Osteoblast (primary cell): ENCODE measurements at regions not wholly inside any gene's neighbourhood (a gene's known extent, or its start where the extent isn't known, plus 50 kb on each side); places are given as distances from the start of the nearest gene placed in this dataset.

Experiments
- DNase-seq: peaks from one replicate; pipeline ENCODE4 v3.0.0; 2011; ENCODE audit warnings: low spot score, mixed read lengths; ENCODE audit not compliant: insufficient read length; ENCODE audit errors: missing footprints
- H2AFZ ChIP-seq: 2 replicates; pipeline ENCODE4 v1.6.0; 2011; ENCODE audit warnings: mild to moderate bottlenecking, low read length
- H3K27ac ChIP-seq: 2 replicates; pipeline ENCODE4 v1.5.1; 2011; ENCODE audit warnings: mild to moderate bottlenecking, low read depth, low read length, moderate library complexity
- H3K27me3 ChIP-seq: 2 replicates; pipeline ENCODE4 v1.6.0; 2012; ENCODE audit warnings: mild to moderate bottlenecking, control low read depth, inconsistent platforms, low read length, moderate library complexity; ENCODE audit not compliant: insufficient read depth
- H3K36me3 ChIP-seq: 2 replicates; pipeline ENCODE4 v1.5.1; 2011; ENCODE audit warnings: mild to moderate bottlenecking, low read length, control low read depth, moderate library complexity; ENCODE audit not compliant: insufficient read depth
- H3K4me1 ChIP-seq: 2 replicates; pipeline ENCODE4 v1.5.1; 2011; ENCODE audit warnings: mild to moderate bottlenecking, low read length, control low read depth, moderate library complexity; ENCODE audit not compliant: insufficient read depth
- H3K4me2 ChIP-seq: 2 replicates; pipeline ENCODE4 v1.6.0; 2011; ENCODE audit warnings: mild to moderate bottlenecking, low read length; ENCODE audit not compliant: insufficient read depth
- H3K4me3 ChIP-seq: fragments of 200-600 bp; sonication (generic); 3 replicates; pipeline ENCODE4 v1.5.1; 2012; ENCODE audit warnings: mild to moderate bottlenecking, low read length, inconsistent platforms; ENCODE audit not compliant: insufficient read depth
- H3K79me2 ChIP-seq: 2 replicates; pipeline ENCODE4 v1.6.0; 2012; ENCODE audit warnings: mild to moderate bottlenecking, low read length, control low read depth, inconsistent platforms; ENCODE audit not compliant: insufficient read depth
- H3K9me3 ChIP-seq: 2 replicates; pipeline ENCODE4 v1.5.1; 2011; ENCODE audit warnings: low read depth, low read length, control low read depth
- H4K20me1 ChIP-seq: 2 replicates; pipeline ENCODE4 v1.6.0; 2012; ENCODE audit warnings: mild to moderate bottlenecking, low read length, control low read depth; ENCODE audit not compliant: insufficient read depth
- TF ChIP-seq, protein P1 (sequence below): IDR thresholded peaks from 2 replicates; pipeline ENCODE4 v1.5.1; 2011; ENCODE audit warnings: mild to moderate bottlenecking, low read depth, low read length, moderate library complexity; ENCODE audit errors: extremely low read depth

DNA sequence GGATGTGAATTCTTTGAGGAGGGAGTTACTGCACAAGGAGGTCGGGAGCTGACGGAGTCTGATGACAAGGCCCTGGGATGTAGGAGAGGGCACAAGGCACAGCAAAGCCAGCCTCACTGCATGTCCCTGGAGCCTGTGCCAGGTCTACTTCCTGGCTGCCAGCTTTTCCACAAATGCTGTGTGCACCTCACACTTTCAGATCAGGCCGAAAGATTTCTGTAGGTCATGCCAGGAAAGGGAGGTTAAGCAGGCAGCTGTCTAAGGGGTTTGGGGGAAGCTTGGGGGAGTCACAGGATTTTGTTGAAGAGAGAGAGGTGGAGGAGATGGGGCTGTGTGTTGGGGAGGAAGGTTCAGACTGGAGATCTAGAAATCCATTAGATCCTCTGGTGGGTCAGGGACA lies 792.5 kb downstream of the KCNJ18 start:
- no peaks in the 10 kb centered on the region for H3K79me2 ChIP-seq
- TF ChIP-seq, protein P1, sequence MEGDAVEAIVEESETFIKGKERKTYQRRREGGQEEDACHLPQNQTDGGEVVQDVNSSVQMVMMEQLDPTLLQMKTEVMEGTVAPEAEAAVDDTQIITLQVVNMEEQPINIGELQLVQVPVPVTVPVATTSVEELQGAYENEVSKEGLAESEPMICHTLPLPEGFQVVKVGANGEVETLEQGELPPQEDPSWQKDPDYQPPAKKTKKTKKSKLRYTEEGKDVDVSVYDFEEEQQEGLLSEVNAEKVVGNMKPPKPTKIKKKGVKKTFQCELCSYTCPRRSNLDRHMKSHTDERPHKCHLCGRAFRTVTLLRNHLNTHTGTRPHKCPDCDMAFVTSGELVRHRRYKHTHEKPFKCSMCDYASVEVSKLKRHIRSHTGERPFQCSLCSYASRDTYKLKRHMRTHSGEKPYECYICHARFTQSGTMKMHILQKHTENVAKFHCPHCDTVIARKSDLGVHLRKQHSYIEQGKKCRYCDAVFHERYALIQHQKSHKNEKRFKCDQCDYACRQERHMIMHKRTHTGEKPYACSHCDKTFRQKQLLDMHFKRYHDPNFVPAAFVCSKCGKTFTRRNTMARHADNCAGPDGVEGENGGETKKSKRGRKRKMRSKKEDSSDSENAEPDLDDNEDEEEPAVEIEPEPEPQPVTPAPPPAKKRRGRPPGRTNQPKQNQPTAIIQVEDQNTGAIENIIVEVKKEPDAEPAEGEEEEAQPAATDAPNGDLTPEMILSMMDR = no peak
- no peaks in the 10 kb centered on the region for H3K9me3 ChIP-seq
- H3K27me3 ChIP-seq = no peaks in the 10 kb centered on the region
- no peaks in the 10 kb centered on the region for H3K4me1 ChIP-seq
- no peaks in the 10 kb centered on the region for H3K36me3 ChIP-seq
- no peak for DNase-seq
- H3K4me3 ChIP-seq = no peak overlapping the region
- no peak overlapping the region for H3K4me2 ChIP-seq
- H3K27ac ChIP-seq = no peak overlapping the region
- H4K20me1 ChIP-seq = no peaks in the 10 kb centered on the region
- no peak overlapping the region for H2AFZ ChIP-seq

DNA sequence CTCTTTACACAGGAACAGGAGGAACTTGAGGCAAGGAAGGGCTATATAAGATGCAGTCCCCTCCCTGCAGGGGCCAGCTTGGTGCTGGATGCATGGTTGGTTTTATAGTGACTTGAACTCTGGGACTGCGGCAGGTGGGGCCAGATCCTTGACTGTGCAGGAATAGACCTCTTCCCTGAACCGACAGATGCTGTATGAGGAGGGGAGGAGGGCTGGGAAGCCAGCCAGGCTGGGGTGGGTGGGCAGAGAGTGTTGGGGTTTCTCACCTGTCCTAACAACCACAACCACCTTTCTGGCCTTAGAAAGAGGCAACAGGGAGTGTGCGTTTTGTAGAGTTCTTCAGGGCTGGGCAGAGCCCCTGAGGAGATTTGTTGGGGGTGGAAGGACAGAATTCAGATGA lies 798.1 kb downstream of the KCNJ18 start:
- Histone ChIP-seq H3K4me1 (no peaks in the 10 kb centered on the region), H3K4me3 (no peak overlapping the region), H3K27me3 (no peaks in the 10 kb centered on the region), H3K79me2 (no peaks in the 10 kb centered on the region), H3K4me2 (no peak overlapping the region), H2AFZ (no peak overlapping the region), H4K20me1 (no peaks in the 10 kb centered on the region), H3K36me3 (no peaks in the 10 kb centered on the region), H3K9me3 (no peaks in the 10 kb centered on the region), H3K27ac (no peak overlapping the region)
- DNase-seq = no peak
- TF ChIP-seq, protein P1 = no peak

DNA sequence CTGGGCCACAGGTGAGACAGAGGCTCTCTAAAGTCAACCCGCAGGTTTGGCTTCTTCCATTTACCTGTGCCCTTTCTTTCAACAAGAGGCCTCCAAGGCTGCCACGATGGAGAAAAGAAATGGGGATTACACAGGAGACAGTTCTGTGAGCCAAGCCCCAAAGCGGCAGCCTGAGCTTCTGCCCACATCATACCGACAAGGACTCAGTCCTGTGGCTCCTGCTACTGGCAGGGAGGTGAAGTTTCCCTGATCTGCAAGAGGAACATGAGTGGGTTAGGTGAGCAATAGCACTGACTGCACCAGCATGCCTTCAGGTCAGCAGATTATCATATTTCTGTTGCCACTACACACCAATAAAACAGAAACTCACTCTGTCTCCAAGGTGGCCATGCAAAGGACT lies 800.0 kb downstream of the KCNJ18 start:
- Histone ChIP-seq H3K27ac (no peak overlapping the region), H4K20me1 (no peaks in the 10 kb centered on the region), H2AFZ (no peak overlapping the region), H3K27me3 (no peaks in the 10 kb centered on the region), H3K36me3 (no peaks in the 10 kb centered on the region), H3K4me1 (no peaks in the 10 kb centered on the region), H3K79me2 (no peaks in the 10 kb centered on the region), H3K9me3 (no peaks in the 10 kb centered on the region), H3K4me2 (no peak overlapping the region), H3K4me3 (no peak overlapping the region)
- no peak for DNase-seq
- TF ChIP-seq, protein P1 = no peak

DNA sequence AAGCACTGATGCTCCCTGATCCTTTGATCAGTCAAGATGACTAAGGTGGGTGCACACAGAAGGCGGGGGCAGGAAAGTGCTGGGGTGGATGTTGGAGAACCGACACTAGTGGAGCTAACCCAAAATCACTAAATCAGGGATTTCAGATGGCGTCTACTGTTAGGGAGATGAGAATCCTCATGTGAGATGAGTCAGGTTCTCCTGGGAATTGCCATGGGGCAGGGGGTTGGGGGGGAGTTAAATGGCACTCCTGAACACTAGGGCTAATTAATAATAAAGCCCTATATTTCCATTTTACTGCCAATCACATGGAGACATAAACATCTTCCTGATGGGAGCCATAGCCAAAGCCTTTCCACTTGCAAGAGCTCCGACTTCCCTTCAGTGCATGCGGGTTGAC lies 804.1 kb downstream of the KCNJ18 start:
- no peak for DNase-seq
- H3K4me3 ChIP-seq = no peak overlapping the region
- no peaks in the 10 kb centered on the region for H4K20me1 ChIP-seq
- no peaks in the 10 kb centered on the region for H3K36me3 ChIP-seq
- TF ChIP-seq, protein P1 = no peak
- H3K79me2 ChIP-seq = no peaks in the 10 kb centered on the region
- H3K4me2 ChIP-seq = no peak overlapping the region
- H2AFZ ChIP-seq = no peak overlapping the region
- H3K4me1 ChIP-seq = no peaks in the 10 kb centered on the region
- H3K27me3 ChIP-seq = no peaks in the 10 kb centered on the region
- no peaks in the 10 kb centered on the region for H3K9me3 ChIP-seq
- H3K27ac ChIP-seq = no peak overlapping the region
